ENCODE measurements at regions not wholly inside any gene's neighbourhood (a gene's known extent, or its start where the extent isn't known, plus 50 kb on each side); places are given as distances from the start of the nearest gene placed in this dataset.

DNA sequence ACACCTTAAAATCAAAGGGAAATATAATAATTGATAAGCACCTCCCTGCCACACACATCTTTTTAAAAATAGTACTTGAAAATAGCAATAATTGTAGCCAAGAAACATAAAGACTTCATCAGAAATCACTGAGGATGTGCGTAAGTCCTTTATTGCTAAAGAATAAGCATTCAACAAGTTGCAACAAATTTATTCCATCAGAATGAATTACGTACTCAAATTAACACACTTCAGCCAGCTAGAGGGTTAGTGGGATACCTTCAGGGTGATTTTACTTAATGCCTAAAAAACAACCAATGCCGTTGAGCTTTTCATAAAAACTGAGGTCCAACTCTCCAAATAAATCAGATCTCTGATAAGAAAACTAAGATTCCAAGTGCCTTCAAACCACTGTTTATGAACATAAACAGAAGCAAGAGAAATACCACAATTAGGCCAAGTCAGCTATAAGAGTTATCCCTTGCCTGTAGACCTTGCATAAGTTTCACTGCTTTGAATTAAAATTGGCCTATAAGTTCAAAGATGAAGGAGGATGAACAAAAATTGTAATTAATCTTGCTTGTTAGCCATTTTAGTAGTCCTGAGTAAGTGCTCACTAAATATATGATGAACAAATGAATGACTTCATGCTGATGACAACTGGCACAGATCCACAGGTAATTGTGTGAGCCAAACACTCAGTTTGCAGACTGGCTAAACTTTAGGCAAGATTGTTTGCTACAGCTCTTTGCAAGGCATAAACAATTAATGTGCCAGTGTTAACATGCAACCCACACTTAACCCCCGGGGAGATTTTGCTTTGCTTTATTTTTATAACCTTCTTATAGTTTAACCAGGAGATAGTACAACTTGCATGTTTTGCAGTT, 375.1 kb upstream of the THBS1 start:
- H3K4me3 ChIP-seq, result no peak overlapping the region
- intact Hi-C loops (cut with DNase I; ENCODE audit: low total_unique reads), result no loop called here
- H3K36me3 ChIP-seq, result no peaks in the 10 kb centered on the region
- no peak for TF ChIP-seq POLR2A (IDR thresholded peaks at IDR 0.05)
- TF ChIP-seq CTCF (IDR thresholded peaks at IDR 0.05 in 4 of 5, conservative IDR thresholded peaks at IDR 0.05 in 1 of 5), result no peak
- no peaks in the 10 kb centered on the region for H3K9me3 ChIP-seq
- H3K27ac ChIP-seq, result no peak overlapping the region
- H3K4me1 ChIP-seq, result no peaks in the 10 kb centered on the region
- ATAC-seq (no peak), DNase-seq (no peak)
- in situ Hi-C loops (cut with MboI; ENCODE audit: low sequenced_read_pairs in 4 of 4), result no loop called here
- H3K27me3 ChIP-seq, result no peaks in the 10 kb centered on the region

DNA sequence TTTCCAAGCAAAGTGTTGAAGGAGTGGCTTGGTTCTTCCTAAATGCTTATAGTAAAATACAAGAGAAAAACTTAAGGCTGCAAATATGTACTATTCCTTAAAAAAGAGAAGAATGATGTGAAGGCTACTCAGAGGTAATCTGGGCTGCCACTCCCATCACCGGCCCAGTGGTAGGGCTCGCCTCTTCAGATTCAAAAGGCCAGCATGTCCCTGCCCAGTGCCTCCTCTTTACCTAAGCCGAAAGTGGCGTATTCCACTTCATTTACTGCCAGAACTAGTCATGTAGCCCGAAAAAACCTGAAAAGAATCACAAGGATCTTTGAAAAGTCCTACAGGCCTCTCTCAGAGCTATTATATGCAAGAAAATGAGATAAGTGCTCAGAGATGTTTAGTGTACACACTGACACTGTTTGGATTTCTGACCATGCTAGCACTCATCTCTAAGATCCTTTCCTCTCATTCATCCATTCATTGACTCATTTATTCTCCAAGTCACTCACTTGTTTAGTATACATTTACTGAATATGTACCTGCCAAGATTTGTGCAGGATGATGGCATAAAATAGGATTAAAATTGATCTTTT, 373.3 kb upstream of the THBS1 start:
- intact Hi-C loops (cut with DNase I; ENCODE audit: low total_unique reads), result no loop called here
- H3K4me1 ChIP-seq, result no peaks in the 10 kb centered on the region
- no peak overlapping the region for H3K27ac ChIP-seq
- DNase-seq (no peak), ATAC-seq (no peak)
- H3K4me3 ChIP-seq, result no peak overlapping the region
- H3K9me3 ChIP-seq, result no peaks in the 10 kb centered on the region
- no peaks in the 10 kb centered on the region for H3K36me3 ChIP-seq
- in situ Hi-C loops (cut with MboI; ENCODE audit: low sequenced_read_pairs in 4 of 4), result no loop called here
- no peaks in the 10 kb centered on the region for H3K27me3 ChIP-seq
- TF ChIP-seq CTCF (IDR thresholded peaks at IDR 0.05 in 4 of 5, conservative IDR thresholded peaks at IDR 0.05 in 1 of 5) (no peak), POLR2A (IDR thresholded peaks at IDR 0.05) (no peak)

GRCh38 chr15:39208187-39208586, 372.7 kb upstream of the THBS1 start:
- in situ Hi-C loops (cut with MboI; ENCODE audit: low sequenced_read_pairs in 4 of 4), result no loop called here
- no peak for DNase-seq
- H3K27me3 ChIP-seq, result no peaks in the 10 kb centered on the region
- H3K9me3 ChIP-seq, result no peaks in the 10 kb centered on the region
- no peak for ATAC-seq
- H3K4me1 ChIP-seq, result no peaks in the 10 kb centered on the region
- intact Hi-C loops (cut with DNase I; ENCODE audit: low total_unique reads), result no loop called here
- H3K4me3 ChIP-seq, result no peak overlapping the region
- H3K36me3 ChIP-seq, result no peaks in the 10 kb centered on the region
- H3K27ac ChIP-seq, result no peak overlapping the region
- no peak for TF ChIP-seq CTCF (IDR thresholded peaks at IDR 0.05 in 4 of 5, conservative IDR thresholded peaks at IDR 0.05 in 1 of 5)
- no peak for TF ChIP-seq POLR2A (IDR thresholded peaks at IDR 0.05)

- TF ChIP-seq POLR2A (IDR thresholded peaks at IDR 0.05) (no peak), CTCF (IDR thresholded peaks at IDR 0.05 in 4 of 5, conservative IDR thresholded peaks at IDR 0.05 in 1 of 5) (no peak)
- intact Hi-C loops (cut with DNase I; ENCODE audit: low total_unique reads), result no loop called here
- ATAC-seq, result no peak
Measured at GRCh38 chr15:39209548-39210211, 371.2 kb upstream of the THBS1 start.

More at GRCh38 chr15:39209548-39210211, 371.2 kb upstream of the THBS1 start:
- H3K27me3 ChIP-seq, result no peaks in the 10 kb centered on the region
- no peaks in the 10 kb centered on the region for H3K9me3 ChIP-seq
- in situ Hi-C loops (cut with MboI; ENCODE audit: low sequenced_read_pairs in 4 of 4), result no loop called here
- no peak overlapping the region for H3K4me3 ChIP-seq
- no peak overlapping the region for H3K27ac ChIP-seq
- H3K4me1 ChIP-seq, result no peaks in the 10 kb centered on the region
- DNase-seq, result no peak
- no peaks in the 10 kb centered on the region for H3K36me3 ChIP-seq
